NK-92 (cell line): ENCODE measurements at regions not wholly inside any gene's neighbourhood (a gene's known extent, or its start where the extent isn't known, plus 50 kb on each side); places are given as distances from the start of the nearest gene placed in this dataset.
"Not testable (repeated sequence)": the region's sequence is repeated elsewhere in the genome, so short reads cannot be mapped to it uniquely, and the experiment has no call there.

ENCODE experiments used
- DNase-seq: peaks from one replicate; lab custom pipeline; 2025; ENCODE audit not compliant: unreplicated experiment; lab: John Stamatoyannopoulos, UW

DNA sequence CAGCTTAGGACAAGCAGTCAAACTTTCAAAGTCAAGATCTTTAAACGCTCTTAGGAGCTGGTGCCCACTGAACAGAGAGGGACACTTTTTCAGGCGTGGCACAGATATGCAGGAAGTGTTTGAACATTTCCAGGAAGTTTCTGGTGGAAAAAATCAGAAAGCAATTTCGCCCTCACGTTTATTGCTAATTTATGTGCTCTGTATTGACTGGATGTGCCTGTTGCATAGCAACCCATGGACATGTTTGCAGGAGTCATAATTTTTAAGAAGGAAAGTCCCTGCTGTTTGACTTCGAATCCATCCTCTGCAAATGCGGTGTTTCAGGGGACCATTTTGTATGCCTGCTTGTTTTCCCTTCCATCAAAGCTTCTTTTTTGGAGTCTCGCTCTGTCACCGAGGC, 239.9 kb upstream of the IRF2BP2 start:
- no peak for DNase-seq

DNA sequence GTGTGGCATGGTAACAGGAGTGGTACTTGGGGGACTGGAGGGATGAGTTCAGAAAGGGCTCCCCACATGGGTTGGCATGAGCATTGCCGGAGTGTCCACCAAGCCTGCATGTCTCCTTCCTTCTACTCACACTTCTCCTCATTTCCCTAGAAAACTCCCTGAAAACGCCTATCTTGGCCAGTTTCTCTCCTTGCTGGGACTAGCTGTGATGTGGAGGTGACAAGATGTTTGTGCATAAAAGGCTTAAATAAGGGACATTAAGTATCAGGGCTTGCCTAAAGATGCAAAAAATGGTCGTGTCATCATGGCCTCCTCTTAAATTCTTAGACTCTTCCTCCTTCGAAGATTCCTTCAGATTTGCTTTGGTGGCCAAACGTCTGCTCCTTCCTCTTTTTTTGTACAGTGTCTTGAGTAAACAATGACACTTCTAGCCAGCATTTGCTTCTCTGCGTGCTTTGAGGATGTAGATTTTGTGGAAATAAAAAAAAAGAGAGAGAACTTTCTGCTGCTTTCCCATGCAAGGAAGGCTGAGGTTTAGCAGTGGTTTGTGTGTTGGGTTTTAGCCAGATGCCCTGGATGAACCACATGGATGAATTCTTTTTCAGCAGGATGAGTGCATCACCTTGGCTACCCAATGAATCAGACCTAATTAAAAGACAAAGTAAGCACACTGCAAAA, 239.1 kb upstream of the IRF2BP2 start:
- DNase-seq = no peak

DNA sequence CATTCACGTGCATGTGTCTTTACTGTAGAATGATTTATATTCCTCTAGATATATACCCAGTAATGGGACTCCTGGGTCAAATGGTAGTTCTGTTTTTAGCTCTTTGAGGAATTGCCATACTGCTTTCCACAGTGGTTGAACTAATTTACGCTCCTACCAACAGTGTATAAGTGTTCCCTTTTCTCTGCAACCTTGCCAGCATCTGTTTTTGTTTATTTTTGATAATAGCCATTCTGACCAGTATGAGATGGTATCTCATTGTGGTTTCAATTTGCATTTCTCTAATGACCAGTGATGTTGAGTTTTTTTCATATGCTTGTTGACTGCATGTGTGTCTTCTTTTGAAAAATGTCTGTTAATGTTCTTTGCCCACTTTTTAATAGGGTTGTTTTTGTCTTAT, 236.8 kb upstream of the IRF2BP2 start:
- DNase-seq = not testable (repeated sequence)

DNA sequence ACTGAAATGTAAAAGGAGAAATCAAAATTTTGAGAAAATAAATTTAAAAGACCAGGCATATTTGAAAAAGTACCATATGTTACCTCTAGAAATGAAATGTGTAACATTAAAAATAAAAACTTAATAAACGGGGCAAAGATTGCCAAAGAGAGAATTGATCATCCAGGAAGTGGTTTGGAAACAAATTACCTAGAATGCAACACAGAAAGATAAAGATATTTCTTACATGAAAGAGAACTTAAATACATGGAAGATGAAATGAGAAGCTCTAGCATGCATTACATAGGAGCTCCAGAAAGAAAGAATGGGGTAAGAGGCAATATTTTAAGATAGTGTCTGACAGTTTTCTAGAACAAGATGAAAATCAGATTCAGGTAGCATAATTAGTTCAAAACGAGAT, 235.9 kb upstream of the IRF2BP2 start:
- DNase-seq = no peak

DNA sequence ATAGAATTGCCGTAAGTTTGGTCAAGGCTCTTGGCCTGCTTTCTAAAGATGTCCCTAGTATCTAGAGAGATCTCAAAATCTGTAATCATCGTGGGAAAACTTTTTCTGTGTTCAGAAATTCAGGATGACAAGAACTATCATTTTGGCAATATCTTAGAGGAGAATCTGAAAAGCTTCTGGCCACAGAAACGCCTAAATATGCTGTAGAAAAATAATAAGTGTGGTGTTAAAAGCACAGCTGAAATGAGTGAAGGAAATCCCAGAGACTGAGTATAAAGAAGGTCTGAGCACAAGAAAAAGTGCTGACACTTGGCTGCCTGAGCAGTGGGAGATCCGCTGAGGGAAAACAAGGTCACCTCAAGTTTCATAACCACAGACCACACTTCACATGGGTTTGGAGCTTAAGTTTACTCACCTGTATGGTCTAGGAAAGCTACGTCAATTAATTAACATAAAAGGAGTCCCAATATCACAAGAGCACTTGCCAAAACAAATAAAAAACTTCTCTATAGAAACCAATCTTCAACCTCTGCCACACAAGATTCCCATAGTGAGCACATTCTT, 235.2 kb upstream of the IRF2BP2 start:
- DNase-seq = no peak

DNA sequence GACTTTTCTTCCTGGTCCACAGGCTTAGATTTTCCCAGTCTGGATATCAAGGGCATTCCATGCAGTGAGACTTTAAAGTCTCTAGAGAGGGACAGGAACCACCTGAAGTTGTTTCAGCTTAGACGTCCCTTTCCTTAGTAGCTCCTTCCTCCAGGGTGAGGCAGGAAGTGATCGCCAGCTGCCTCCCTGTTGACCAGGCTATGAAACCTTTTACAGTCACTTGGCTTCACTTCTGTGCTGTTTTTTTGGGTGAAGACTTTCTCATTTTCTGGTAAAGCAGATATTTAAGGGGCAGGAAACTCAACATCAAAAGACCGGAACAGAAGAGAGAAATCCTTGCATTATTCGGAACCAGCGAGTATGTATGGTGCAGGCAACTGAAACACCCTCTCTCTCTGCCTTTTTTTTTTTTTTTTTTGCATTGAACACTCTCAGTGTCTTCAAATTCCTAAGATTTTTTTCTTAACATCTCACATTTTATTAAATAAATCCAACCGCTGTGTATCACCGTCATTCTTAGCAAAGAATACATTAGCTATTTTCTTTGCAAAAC, 234.6 kb upstream of the IRF2BP2 start:
- no peak for DNase-seq

DNA sequence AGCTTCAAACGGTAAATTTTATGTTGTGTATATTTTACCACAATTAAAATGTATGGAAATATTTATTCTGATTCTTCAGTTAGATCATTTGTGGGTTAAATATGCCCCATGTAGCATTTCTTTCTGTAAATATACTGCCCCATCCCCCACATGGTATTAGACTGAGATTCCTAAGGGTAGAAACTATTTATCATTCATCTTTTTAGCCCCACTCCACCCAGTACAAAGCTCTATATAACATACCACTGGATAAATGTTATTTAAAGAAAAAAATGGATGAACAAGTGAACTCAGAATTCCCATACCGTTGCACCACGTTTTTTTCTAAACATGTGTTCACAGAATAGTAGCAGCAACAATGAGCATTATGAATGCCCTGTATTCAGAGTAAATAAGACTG, 234.0 kb upstream of the IRF2BP2 start:
- DNase-seq = no peak

DNA sequence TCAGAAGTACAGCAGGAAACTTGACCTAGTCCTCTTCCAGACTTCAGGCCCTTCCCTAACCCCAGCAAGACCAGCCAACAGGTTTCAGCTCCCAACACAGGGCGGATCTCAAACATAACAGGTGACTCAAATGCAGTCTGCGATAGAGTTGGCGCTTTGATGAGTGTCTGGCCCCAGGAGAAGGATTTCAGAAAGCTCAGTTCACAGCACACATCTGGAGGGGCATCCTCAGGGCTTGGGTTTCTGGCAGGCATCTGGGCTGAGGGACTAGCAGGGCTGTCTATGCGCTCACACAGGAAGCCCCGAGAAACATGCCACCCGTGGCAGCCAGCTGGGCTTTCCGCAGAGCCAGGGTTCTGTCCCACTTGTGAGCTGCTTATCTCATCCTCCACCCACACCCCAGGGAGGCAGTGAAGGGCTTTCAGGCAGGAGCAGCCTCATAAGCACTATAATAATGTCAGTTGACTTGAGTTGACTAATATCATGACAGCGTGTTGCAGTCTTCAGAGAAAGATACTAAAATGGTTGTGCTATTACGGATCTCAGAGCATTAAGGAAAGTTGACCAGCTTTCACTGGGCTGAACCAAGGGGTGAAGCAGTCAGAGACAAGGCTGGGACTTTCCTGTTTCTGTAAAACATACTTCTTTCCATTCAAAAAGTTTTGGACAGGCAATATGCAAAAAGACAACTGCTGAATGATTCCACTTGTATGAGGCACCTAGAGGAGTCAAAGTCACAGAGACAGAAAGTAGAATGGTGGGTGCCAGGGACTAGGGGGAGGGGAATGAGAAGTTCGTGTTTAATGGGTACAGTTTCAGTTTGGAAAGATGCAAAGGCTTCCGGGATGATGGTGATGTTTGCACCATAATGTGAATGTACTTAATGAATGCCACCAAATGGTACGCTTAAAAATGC, 233.0 kb upstream of the IRF2BP2 start:
- no peak for DNase-seq

DNA sequence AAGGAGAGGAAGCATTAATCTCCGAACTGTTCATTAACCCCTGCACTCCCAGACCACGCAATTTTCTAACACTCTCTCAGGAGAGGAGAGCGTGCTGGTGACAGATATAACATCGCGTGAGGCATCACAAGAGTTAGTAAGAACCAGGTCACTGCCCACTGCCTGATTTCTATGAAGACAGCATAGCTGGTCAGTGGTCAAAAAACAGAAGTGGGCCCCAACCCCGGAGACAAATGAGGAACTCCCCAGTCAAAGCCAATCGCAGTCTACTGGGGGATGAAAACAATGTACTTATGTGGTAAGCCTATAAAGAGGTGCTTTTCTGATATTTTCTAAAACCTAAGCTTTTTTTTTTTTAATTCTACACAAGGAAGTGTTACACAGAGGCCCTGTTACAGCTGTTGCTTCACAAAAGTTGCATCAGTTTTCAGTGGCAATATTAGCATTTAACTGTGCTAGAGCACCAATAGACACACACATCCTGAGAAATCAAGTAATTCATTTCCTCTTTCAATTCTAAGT, 231.8 kb upstream of the IRF2BP2 start:
- no peak for DNase-seq

DNA sequence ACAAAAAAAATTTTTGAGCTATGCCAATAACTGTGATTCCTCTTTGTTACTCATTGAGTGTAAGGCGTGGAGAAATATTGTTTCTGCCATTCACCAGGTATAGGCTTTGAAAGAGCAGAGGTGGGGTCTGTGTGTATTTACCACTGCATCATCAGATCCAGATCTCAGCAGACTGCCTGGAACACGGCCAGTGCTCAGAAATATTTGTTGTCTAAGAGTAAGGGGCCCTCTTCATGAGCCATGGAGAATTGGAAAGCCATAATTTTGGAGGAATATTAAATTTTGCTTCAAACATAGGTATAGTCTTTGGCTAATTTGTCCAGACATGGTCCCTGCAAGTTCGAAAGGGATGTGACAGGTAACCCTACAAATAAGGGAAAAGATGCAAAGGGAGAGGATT, 231.3 kb upstream of the IRF2BP2 start:
- DNase-seq = no peak

DNA sequence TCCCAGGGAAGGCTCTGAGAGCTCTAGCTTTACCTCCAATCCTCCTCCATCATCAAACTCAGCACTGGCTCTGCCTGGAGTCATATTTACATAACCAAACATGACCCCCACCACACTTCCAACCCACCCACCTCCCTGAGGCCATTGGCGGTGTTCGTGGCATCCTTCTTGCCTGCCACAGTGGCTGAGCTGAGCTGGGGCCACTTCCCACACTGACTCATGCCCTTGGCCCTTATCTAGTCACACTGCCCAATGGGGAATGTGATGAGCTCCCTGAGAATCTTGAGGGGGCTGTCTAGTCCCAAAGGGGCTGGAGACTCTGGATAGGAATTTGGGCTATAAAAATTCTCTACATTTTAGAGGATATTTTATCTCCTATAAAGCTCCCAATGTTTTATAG, 230.9 kb upstream of the IRF2BP2 start:
- no peak for DNase-seq

DNA sequence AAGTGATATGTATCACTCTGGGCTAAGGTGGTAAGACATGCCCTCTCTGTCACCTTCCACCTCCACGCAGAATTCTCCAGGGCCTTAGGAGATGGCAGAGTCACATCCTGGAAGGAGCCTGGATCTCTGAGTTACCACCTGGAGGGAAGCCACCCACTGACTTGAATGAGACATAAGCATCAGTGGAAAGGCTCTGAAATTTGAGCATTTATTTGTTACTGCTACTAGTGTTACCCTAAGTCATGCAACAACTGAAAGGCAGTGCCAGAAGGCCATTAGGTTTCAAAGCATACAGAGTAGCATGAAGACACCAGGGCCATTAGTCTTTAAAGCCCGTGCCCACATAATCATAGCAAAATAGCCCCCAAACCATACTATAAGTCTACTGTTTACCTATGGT, 230.3 kb upstream of the IRF2BP2 start:
- no peak for DNase-seq

DNA sequence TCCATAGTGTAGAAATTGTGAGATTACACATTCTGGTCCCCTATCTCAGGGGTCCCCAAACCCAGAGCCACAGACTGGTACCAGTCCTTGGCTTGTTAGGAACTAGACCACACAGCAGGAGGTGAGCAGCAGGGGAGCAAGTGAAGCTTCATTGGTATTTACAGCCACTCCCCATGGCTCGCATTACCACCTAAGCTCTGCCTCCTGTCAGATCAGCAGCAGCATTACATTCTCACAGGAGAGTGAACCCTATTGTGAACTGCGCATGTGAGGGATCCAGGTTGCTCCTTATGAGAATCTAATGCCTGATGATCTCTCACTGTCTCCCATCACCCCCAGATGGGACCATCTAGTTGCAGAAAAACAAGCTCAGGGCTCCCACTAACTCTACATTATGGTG, 229.7 kb upstream of the IRF2BP2 start:
- no peak for DNase-seq

DNA sequence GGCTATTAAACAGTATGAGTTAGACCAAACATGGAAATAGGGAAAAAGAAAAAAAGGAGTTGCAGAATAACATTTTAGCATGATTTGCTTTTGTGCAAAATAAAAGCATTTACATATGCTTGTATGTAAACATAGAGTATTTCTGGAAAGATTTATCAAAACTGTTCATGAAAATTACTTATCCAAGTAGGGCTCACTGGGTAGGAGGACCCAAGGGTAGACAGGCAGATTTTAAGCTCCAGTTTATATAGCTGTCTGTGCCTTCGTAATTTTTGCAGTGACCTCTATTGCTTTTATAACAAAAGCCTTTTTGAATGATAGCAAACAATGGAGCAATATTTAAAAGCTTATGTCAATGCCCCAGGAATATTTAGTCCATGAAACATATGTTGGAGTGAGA, 228.8 kb upstream of the IRF2BP2 start:
- no peak for DNase-seq

DNA sequence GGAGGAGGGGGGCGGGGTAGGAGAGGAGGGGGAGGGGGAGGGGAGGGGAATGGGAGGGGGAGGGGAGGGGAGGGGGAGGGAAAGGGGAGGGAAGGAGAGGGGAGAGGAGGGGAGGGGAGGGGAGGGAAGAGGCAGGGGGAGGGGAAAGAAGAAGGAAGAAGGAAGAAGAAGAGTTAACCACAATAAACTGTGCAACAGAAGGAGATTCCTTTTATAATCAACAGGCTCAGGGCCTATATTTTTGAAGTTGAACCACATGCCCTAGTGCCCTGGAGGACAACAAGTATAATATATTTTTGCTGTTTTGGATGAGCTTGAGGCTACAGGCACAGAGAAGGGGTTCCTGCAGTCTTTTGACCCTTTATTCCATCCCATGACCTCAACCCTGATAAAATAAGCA, 228.2 kb upstream of the IRF2BP2 start:
- DNase-seq = no peak

DNA sequence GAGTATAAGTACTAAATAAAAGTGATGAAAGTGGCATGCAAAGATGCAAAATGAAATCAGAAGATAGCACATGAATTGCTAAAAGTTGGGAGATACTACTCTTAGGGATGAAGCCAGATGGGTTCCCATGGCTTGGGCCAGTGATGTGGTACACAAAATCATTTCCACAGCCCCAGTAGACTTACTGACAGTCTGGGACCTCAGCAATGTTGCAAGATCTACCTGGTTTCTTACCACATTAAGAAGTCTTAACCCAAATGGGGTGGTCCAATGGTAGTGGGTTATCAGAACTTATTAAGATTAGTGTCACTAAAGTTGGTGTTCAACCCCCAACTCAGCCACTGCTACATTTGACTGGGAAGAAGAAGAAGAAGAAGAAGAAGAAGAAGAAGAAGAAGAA, 227.7 kb upstream of the IRF2BP2 start:
- no peak for DNase-seq

DNA sequence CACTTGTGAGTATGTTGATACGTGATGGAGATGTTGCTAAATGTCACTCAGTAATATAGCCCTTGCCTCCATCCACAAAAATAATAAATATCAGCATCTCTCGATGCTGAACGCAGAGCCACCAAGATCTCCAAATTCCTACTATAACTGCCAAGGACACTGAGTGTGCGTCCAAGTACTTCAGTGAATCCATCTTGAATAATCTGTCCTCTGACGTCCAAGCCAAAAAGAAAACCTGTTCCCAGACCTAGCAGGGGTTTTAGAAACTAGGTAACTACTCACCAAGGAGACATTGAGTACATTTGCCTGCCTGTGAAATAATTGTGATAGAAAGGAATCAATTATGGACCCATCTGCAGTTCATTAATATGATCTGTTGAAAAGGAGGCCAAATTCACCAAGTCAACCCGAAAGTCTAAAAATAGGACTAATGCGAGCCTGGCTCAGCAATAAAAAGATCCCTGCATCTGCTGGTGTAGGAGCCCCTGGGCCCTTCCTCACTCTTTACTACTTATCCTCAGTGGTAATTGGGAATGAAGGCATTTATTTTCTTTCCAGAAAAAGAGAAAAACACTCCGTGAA, 226.9 kb upstream of the IRF2BP2 start:
- DNase-seq = no peak

DNA sequence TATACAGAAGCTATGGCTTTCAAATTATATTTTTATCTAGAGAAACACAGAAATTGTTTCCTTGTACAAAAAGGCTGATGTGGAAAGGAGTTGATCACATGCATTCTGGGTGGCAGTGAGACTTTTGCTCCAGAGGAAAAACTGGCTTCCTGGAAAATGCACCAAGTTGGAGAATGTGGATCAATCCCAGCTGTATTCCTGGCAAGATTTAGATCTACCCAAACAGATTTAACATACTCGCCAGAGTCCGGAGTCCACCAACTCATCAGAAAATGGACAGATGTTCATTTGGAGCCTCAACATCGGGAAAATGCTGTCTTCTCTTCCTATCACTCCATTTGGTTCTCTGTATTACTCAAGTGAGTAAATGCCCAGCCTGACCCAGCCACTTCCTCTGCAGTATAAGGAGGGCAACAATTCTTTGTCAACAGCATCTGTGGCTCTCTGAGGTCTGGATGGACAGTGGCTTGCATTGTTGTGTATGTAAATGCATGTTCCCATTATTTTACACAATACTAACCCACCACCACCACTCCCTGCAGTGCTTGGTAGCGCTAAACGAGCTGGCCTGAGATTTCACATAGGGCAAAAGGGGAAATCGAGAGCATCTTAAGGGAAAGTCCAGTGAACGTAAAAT, 226.2 kb upstream of the IRF2BP2 start:
- DNase-seq = no peak

DNA sequence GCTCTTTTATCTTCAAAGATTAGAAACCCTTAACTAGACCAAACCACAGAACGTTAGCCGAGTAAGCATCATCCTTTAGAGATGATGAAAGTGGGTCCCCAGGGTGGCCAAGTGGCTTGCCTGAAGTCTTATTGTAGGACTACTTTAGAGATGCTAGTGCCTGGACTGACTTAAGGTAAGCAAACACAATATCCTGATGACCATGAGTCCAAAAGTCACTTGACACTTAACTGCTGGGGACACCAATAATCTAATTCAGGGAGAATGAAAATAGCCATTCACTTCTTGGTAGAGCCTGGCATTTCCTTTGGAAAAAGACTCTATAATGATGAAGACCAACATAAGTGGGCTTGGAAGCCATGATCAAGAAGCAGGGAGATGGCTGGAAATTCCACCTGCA, 225.3 kb upstream of the IRF2BP2 start:
- no peak for DNase-seq

DNA sequence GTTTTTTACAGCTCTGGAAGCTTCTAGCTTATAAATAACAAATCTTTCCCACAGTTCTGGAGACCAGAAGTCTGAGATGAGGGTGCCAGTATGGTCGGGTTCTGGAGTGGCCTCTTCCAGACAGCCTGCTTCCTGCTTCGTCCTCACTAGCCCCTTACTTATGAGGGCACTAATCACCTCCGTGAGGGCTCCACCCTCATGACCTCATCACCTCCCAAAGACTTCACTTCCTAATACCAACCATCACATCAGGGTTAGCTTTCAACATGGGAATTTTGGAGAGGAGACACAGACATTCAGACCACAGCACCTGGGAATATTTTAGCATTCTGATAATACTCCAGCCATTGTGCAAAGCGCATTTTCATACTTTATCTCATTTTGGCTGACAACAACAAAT, 223.7 kb upstream of the IRF2BP2 start:
- DNase-seq = no peak

DNA sequence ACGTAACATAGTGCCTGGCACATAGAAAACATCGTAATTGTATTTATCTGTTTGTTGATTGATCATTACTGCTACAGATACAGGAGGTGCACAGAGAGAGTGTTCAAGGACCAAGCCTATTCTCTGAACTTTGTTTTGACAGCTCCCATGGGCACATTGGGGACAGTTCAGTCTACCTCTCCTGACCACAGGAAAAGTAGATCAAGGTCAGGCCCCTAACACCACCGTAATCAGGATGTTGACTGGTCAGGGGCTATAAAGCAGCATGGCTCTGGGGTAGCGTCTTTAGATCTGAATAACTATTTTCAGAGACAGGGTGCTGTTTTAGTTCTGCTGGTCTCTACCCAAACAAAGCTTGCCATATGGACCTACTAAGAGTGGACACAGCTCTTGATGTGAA, 223.1 kb upstream of the IRF2BP2 start:
- DNase-seq = no peak
